Vagina (tissue), 2 donors: ENCODE measurements at regions not wholly inside any gene's neighbourhood (a gene's known extent, or its start where the extent isn't known, plus 50 kb on each side); places are given as distances from the start of the nearest gene placed in this dataset.

Experiments used
- DNase-seq, 2 donors: peaks; one replicate each; pipeline ENCODE4 v3.0.0-alpha.2; 2017; ENCODE audit errors: extremely low spot score in 2 of 2
- H3K27ac ChIP-seq: fragments of 200-600 bp; sonication (generic); one replicate; pipeline ENCODE4 v1.5.1; 2019
- H3K27me3 ChIP-seq: fragments of 200-600 bp; sonication (generic); one replicate; pipeline ENCODE4 v1.5.1; 2019
- H3K36me3 ChIP-seq, 2 donors: fragments of 200-600 bp; sonication (generic); one replicate each; pipeline ENCODE4 v1.5.1; 2017 to 2019
- H3K4me1 ChIP-seq: fragments of 200-600 bp; sonication (generic); one replicate; pipeline ENCODE4 v1.5.1; 2019
- H3K4me3 ChIP-seq, 2 donors: fragments of 200-600 bp; sonication (generic); 1 replicate in 1 of 2; 2 replicates in 1 of 2; pipeline ENCODE4 v1.5.1; 2016 to 2019
- H3K9me3 ChIP-seq: fragments of 200-600 bp; sonication (generic); one replicate; pipeline ENCODE4 v1.5.1; 2019
- POLR2A ChIP-seq, 2 donors: fragments of 450-650 bp; IDR thresholded peaks; one replicate each; pipeline ENCODE4 v1.6.1; 2017; ENCODE audit warnings: antibody characterized with exemption in 2 of 2, mild to moderate bottlenecking in 2 of 2, moderate library complexity in 2 of 2
- POLR2AphosphoS5 ChIP-seq, 2 donors: sonication (generic); formaldehyde crosslinking; IDR thresholded peaks; one replicate each; pipeline ENCODE4 v1.9.0; 2017; ENCODE audit warnings: antibody characterized with exemption in 2 of 2, mild to moderate bottlenecking in 2 of 2, low read depth in 1 of 2; ENCODE audit not compliant: insufficient read depth in 1 of 2
- intact Hi-C: fragments of 100-400 bp; cut with DNase I; formaldehyde crosslinking; loops from one replicate; pipeline ENCODE4 v1.15.1; 2023
- TF ChIP-seq, protein P1 (sequence below), 3 experiments: fragments of 450-650 bp in 2 of 3; fragments of 200-600 bp in 1 of 3; sonication (generic) in 1 of 3; IDR thresholded peaks; one replicate each; pipeline ENCODE4 v1.5.1; 2017 to 2019; ENCODE audit warnings: antibody characterized with exemption in 3 of 3, mild to moderate bottlenecking in 2 of 3, moderate library complexity in 2 of 3

DNA sequence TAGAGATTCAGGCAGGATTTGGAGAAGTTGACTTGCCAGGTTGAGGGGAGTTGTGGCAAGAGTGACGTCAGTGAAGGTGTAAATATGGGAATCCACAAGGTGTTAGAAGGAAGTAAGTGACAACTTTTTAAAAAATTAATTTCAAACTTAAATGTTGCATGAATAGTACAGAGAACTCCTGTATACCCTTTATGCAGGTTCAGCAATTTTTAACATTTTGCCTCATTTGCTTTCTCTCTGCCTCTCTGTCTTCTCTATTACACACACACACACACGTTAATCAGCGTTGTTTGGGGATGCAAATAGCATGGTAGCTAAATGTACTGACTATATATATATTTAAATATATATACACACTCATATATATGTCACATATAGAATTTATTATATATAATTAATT lies 273.7 kb downstream of the SMARCA1 start:
- no peaks in the 10 kb centered on the region for H3K36me3 ChIP-seq
- H3K4me3 ChIP-seq = no peak overlapping the region
- no peak overlapping the region for H3K27ac ChIP-seq
- intact Hi-C loops = no loop called here
- H3K4me1 ChIP-seq = no peaks in the 10 kb centered on the region
- no peak for DNase-seq
- H3K9me3 ChIP-seq = no peaks in the 10 kb centered on the region
- no peaks in the 10 kb centered on the region for H3K27me3 ChIP-seq
- TF ChIP-seq POLR2AphosphoS5 (IDR thresholded peaks at IDR 0.05; ENCODE audit: insufficient read depth in 1 of 2, low read depth in 1 of 2) (no peak), POLR2A (IDR thresholded peaks at IDR 0.05) (no peak)
- TF ChIP-seq, protein P1, sequence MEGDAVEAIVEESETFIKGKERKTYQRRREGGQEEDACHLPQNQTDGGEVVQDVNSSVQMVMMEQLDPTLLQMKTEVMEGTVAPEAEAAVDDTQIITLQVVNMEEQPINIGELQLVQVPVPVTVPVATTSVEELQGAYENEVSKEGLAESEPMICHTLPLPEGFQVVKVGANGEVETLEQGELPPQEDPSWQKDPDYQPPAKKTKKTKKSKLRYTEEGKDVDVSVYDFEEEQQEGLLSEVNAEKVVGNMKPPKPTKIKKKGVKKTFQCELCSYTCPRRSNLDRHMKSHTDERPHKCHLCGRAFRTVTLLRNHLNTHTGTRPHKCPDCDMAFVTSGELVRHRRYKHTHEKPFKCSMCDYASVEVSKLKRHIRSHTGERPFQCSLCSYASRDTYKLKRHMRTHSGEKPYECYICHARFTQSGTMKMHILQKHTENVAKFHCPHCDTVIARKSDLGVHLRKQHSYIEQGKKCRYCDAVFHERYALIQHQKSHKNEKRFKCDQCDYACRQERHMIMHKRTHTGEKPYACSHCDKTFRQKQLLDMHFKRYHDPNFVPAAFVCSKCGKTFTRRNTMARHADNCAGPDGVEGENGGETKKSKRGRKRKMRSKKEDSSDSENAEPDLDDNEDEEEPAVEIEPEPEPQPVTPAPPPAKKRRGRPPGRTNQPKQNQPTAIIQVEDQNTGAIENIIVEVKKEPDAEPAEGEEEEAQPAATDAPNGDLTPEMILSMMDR (IDR thresholded peaks at IDR 0.05) = no peak

DNA sequence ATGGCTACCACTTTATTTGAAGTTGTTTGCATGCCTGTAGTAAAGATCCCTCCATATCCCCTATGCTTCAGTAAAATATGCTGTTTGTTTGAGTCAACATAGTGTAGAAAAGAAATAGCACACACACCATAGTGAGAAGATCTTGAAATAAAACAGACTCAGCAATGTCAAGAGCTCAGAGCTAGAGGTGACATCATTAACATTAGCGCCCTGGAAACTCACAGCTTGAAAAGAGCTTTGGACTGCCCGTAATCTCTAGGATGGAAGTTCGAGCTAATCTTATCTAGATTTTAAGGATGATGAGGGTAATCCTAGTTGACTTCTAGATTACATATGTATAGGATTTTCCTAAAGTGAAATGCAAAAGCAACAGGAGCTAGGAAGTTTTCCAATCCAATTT lies 275.6 kb downstream of the SMARCA1 start:
- no peak for TF ChIP-seq POLR2AphosphoS5 (IDR thresholded peaks at IDR 0.05; ENCODE audit: insufficient read depth in 1 of 2, low read depth in 1 of 2)
- TF ChIP-seq, protein P1 (IDR thresholded peaks at IDR 0.05) = no peak
- TF ChIP-seq POLR2A (IDR thresholded peaks at IDR 0.05) = no peak
- Histone ChIP-seq H3K36me3 (no peaks in the 10 kb centered on the region), H3K4me3 (no peak overlapping the region), H3K9me3 (no peaks in the 10 kb centered on the region), H3K27ac (no peak overlapping the region), H3K27me3 (no peaks in the 10 kb centered on the region), H3K4me1 (no peaks in the 10 kb centered on the region)
- intact Hi-C loops = no loop called here
- DNase-seq = no peak

DNA sequence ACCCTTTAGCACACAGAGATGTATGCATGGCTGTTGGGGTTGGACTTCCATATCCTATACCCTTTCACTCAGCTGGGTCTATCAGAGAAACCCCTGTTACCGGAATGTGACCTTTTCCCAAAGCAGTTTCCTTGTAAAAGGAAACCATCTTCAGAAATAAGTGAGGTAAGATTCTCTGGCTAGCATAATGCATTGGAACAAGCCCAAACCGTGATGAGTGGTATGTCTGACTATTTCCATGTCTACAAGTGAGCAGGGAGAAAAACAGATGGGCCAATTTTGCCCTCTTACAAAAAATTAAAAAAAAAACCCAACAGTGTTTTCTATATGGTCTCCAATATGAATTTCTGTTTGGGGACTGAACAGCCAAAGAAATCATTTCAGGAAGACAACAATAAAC lies 283.9 kb downstream of the SMARCA1 start:
- TF ChIP-seq, protein P1 (IDR thresholded peaks at IDR 0.05) = no peak
- TF ChIP-seq POLR2AphosphoS5 (IDR thresholded peaks at IDR 0.05; ENCODE audit: insufficient read depth in 1 of 2, low read depth in 1 of 2) (no peak), POLR2A (IDR thresholded peaks at IDR 0.05) (no peak)
- H3K4me1 ChIP-seq = no peaks in the 10 kb centered on the region
- DNase-seq = no peak
- H3K27ac ChIP-seq = no peak overlapping the region
- intact Hi-C loops = no loop called here
- H3K36me3 ChIP-seq = no peaks in the 10 kb centered on the region
- H3K27me3 ChIP-seq = no peaks in the 10 kb centered on the region
- H3K4me3 ChIP-seq = no peak overlapping the region
- H3K9me3 ChIP-seq = no peaks in the 10 kb centered on the region

DNA sequence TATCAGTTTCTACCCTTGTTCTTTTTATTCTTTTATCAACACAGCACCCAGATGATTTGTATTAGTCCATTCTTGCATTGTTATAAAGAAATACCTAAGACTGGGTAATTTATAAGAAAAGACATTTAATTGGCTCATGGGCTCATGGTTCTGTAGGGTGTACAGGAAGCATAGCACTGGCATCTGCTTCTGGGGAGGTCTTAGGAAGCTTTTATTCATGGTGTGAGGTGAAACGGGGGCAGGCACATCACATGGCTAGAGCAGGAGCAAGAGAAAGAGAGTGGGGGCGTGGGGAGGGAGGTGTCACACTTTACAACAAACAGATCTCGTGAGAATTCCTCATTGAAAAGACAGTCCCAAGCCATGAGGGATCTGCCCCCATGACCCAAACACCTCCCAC lies 285.3 kb downstream of the SMARCA1 start:
- Histone ChIP-seq H3K4me3 (no peak overlapping the region), H3K4me1 (no peaks in the 10 kb centered on the region), H3K27me3 (no peaks in the 10 kb centered on the region), H3K27ac (no peak overlapping the region), H3K9me3 (no peaks in the 10 kb centered on the region), H3K36me3 (no peaks in the 10 kb centered on the region)
- DNase-seq = no peak
- TF ChIP-seq, protein P1 (IDR thresholded peaks at IDR 0.05) = no peak
- no peak for TF ChIP-seq POLR2AphosphoS5 (IDR thresholded peaks at IDR 0.05; ENCODE audit: insufficient read depth in 1 of 2, low read depth in 1 of 2)
- TF ChIP-seq POLR2A (IDR thresholded peaks at IDR 0.05) = no peak
- intact Hi-C loops = no loop called here

DNA sequence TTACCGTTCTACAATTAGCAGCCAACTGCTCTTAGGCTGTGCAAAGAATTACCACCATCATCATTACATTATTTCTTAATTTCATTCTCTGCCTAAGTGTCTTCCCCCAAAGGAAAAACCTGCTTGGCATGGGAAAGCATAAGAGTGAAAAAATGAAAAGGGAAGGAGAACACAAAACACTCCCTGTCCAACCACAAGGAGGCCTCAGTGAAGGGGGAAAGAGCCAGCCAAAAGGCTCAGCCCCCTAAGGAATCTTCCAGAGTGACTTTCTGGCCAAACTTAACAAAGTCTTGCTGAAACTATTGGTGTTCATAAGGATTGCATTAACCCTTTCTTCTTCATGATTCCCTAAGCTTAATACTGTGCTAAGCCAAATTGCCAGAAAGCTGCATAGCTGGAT lies 287.4 kb downstream of the SMARCA1 start:
- no peak for DNase-seq
- H3K27ac ChIP-seq = no peak overlapping the region
- TF ChIP-seq, protein P1 (IDR thresholded peaks at IDR 0.05) = no peak
- TF ChIP-seq POLR2A (IDR thresholded peaks at IDR 0.05) (no peak), POLR2AphosphoS5 (IDR thresholded peaks at IDR 0.05; ENCODE audit: insufficient read depth in 1 of 2, low read depth in 1 of 2) (no peak)
- no peaks in the 10 kb centered on the region for H3K9me3 ChIP-seq
- H3K4me1 ChIP-seq = no peaks in the 10 kb centered on the region
- intact Hi-C loops = no loop called here
- H3K36me3 ChIP-seq = no peaks in the 10 kb centered on the region
- H3K27me3 ChIP-seq = no peaks in the 10 kb centered on the region
- H3K4me3 ChIP-seq = no peak overlapping the region
